ENCODE measurements at regions not wholly inside any gene's neighbourhood (a gene's known extent, or its start where the extent isn't known, plus 50 kb on each side); places are given as distances from the start of the nearest gene placed in this dataset.
"Not testable (repeated sequence)": the region's sequence is repeated elsewhere in the genome, so short reads cannot be mapped to it uniquely, and the experiment has no call there.

GRCh38 chr16:60271781-60272180, 1537.7 kb upstream of the GOT2 start:
- no peak for DNase-seq (ENCODE audit: low read depth)

GRCh38 chr16:60271025-60271771, 1537.1 kb upstream of the GOT2 start:
- no peak for DNase-seq (ENCODE audit: low read depth)

- no peak for DNase-seq (ENCODE audit: low read depth)
These were observed 1527.3 kb upstream of the GOT2 start for GRCh38 chr16:60261425-60261824.

- no peak for DNase-seq (ENCODE audit: low read depth)
These were observed 1525.8 kb upstream of the GOT2 start for GRCh38 chr16:60259956-60260355.

GRCh38 chr16:60246086-60246485, 1512.0 kb upstream of the GOT2 start:
- DNase-seq (ENCODE audit: low read depth): no peak

GRCh38 chr16:60241671-60242070, 1507.6 kb upstream of the GOT2 start:
- no peak for DNase-seq (ENCODE audit: low read depth)

GRCh38 chr16:60230666-60231065, 1496.5 kb upstream of the GOT2 start:
- DNase-seq (ENCODE audit: low read depth): no peak

- no peak for DNase-seq (ENCODE audit: low read depth)
These were observed 1491.4 kb upstream of the GOT2 start for GRCh38 chr16:60225541-60225940.

- no peak for DNase-seq (ENCODE audit: low read depth)
These were observed 1483.7 kb upstream of the GOT2 start for GRCh38 chr16:60217787-60218186.

GRCh38 chr16:60214311-60214710, 1480.2 kb upstream of the GOT2 start:
- no peak for DNase-seq (ENCODE audit: low read depth)

- DNase-seq (ENCODE audit: low read depth): no peak
These were observed 1472.4 kb upstream of the GOT2 start for GRCh38 chr16:60206516-60206915.

GRCh38 chr16:60204181-60204580, 1470.1 kb upstream of the GOT2 start:
- DNase-seq (ENCODE audit: low read depth): no peak

GRCh38 chr16:60203525-60204124, 1469.5 kb upstream of the GOT2 start:
- no peak for DNase-seq (ENCODE audit: low read depth)

- not testable (repeated sequence) for DNase-seq (ENCODE audit: low read depth)
These were observed 1466.6 kb upstream of the GOT2 start for GRCh38 chr16:60200729-60201128.

GRCh38 chr16:60200161-60200560, 1466.0 kb upstream of the GOT2 start:
- DNase-seq (ENCODE audit: low read depth): no peak

- DNase-seq (ENCODE audit: low read depth): no peak
These were observed 1465.0 kb upstream of the GOT2 start for GRCh38 chr16:60199150-60199549.

- no peak for DNase-seq (ENCODE audit: low read depth)
These were observed 1447.4 kb upstream of the GOT2 start for GRCh38 chr16:60181536-60181935.

GRCh38 chr16:60180609-60181008, 1446.5 kb upstream of the GOT2 start:
- DNase-seq (ENCODE audit: low read depth): no peak

- DNase-seq (ENCODE audit: low read depth): no peak
These were observed 1436.1 kb upstream of the GOT2 start for GRCh38 chr16:60170196-60170595.

- no peak for DNase-seq (ENCODE audit: low read depth)
These were observed 1432.0 kb upstream of the GOT2 start for GRCh38 chr16:60166111-60166510.

GRCh38 chr16:60151987-60152386, 1417.9 kb upstream of the GOT2 start:
- DNase-seq (ENCODE audit: low read depth): no peak

- no peak for DNase-seq (ENCODE audit: low read depth)
These were observed 1416.8 kb upstream of the GOT2 start for GRCh38 chr16:60150907-60151306.

- DNase-seq (ENCODE audit: low read depth): no peak
These were observed 1409.2 kb upstream of the GOT2 start for GRCh38 chr16:60143348-60143705.

All from activated T-cell treated with anti-CD3 and anti-CD28 coated beads for 48 hours (primary cell).